ENCODE measurements at regions not wholly inside any gene's neighbourhood (a gene's known extent, or its start where the extent isn't known, plus 50 kb on each side); places are given as distances from the start of the nearest gene placed in this dataset.

GRCh38 chr3:43866529-43867353, 176.0 kb downstream of the ABHD5 start:
- DNase-seq (ENCODE audit: low read depth): peak; percentile 81

- peak; percentile 78 for DNase-seq (ENCODE audit: low read depth)
Observed at GRCh38 chr3:43867436-43868072, 176.8 kb downstream of the ABHD5 start.

- no peak for DNase-seq (ENCODE audit: low read depth)
Observed at GRCh38 chr3:43869491-43869890, 178.8 kb downstream of the ABHD5 start.

GRCh38 chr3:43870120-43870519, 179.4 kb downstream of the ABHD5 start:
- peak; percentile 33 for DNase-seq (ENCODE audit: low read depth)

GRCh38 chr3:43870844-43871626, 180.3 kb downstream of the ABHD5 start:
- DNase-seq (ENCODE audit: low read depth): no peak

GRCh38 chr3:43871627-43872245, 181.0 kb downstream of the ABHD5 start:
- DNase-seq (ENCODE audit: low read depth): no peak

GRCh38 chr3:43872301-43872700, 181.6 kb downstream of the ABHD5 start:
- peak; percentile 73 for DNase-seq (ENCODE audit: low read depth)

GRCh38 chr3:43872901-43873300, 182.2 kb downstream of the ABHD5 start:
- DNase-seq (ENCODE audit: low read depth): peak; percentile 52

GRCh38 chr3:43873723-43874122, 183.0 kb downstream of the ABHD5 start:
- no peak for DNase-seq (ENCODE audit: low read depth)

GRCh38 chr3:43874290-43874689, 183.6 kb downstream of the ABHD5 start:
- DNase-seq (ENCODE audit: low read depth): no peak

- no peak for DNase-seq (ENCODE audit: low read depth)
Observed at GRCh38 chr3:43874731-43875130, 184.0 kb downstream of the ABHD5 start.

- DNase-seq (ENCODE audit: low read depth): no peak
Observed at GRCh38 chr3:43876648-43877047, 185.9 kb downstream of the ABHD5 start.

GRCh38 chr3:43879166-43879565, 188.4 kb downstream of the ABHD5 start:
- no peak for DNase-seq (ENCODE audit: low read depth)

- no peak for DNase-seq (ENCODE audit: low read depth)
Observed at GRCh38 chr3:43882976-43883680, 192.4 kb downstream of the ABHD5 start.

GRCh38 chr3:43883729-43884396, 193.1 kb downstream of the ABHD5 start:
- no peak for DNase-seq (ENCODE audit: low read depth)

- DNase-seq (ENCODE audit: low read depth): no peak
Observed at GRCh38 chr3:43884581-43884980, 193.8 kb downstream of the ABHD5 start.

- no peak for DNase-seq (ENCODE audit: low read depth)
Observed at GRCh38 chr3:43885908-43886618, 195.3 kb downstream of the ABHD5 start.

GRCh38 chr3:43892061-43892460, 201.3 kb downstream of the ABHD5 start:
- no peak for DNase-seq (ENCODE audit: low read depth)

- DNase-seq (ENCODE audit: low read depth): no peak
Observed at GRCh38 chr3:43892526-43892925, 201.8 kb downstream of the ABHD5 start.

- no peak for DNase-seq (ENCODE audit: low read depth)
Observed at GRCh38 chr3:43893727-43894126, 203.0 kb downstream of the ABHD5 start.

All from fibroblast of gingiva (primary cell).